ENCODE measurements at regions not wholly inside any gene's neighbourhood (a gene's known extent, or its start where the extent isn't known, plus 50 kb on each side); places are given as distances from the start of the nearest gene placed in this dataset.

DNA sequence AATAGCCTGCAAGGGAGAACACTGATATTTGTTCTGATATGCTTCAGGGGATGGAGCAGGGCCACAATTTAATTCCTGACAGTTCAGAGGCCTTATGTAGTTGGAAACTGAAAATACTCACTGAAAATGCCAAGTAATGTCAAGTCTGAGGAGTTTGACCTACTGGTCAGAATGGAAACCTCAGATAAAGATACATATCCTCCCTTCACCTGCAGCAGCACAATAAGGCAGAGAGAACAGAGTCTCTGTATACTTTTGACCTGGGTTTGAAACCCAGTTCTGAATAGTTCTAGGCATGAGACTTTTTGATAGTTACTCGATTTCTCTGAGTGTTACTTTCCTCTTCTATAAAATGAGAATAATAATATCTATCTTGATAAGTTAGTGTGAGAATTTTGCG lies 65.8 kb upstream of the TRPC5 start:
- no peak overlapping the region for H3K27ac ChIP-seq (replicated peaks in 1 of 4)
- H3K27me3 ChIP-seq, result no peaks in the 10 kb centered on the region
- 79% methylated on average over 2 of the region's 2 CpGs for WGBS
- DNase-seq (ENCODE audit: extremely low spot score), result no peak
- no peak overlapping the region for H3K4me3 ChIP-seq
- no peaks in the 10 kb centered on the region for H3K4me1 ChIP-seq
- intact Hi-C loops (cut with DNase I), result no loop called here
- TF ChIP-seq, protein P1, sequence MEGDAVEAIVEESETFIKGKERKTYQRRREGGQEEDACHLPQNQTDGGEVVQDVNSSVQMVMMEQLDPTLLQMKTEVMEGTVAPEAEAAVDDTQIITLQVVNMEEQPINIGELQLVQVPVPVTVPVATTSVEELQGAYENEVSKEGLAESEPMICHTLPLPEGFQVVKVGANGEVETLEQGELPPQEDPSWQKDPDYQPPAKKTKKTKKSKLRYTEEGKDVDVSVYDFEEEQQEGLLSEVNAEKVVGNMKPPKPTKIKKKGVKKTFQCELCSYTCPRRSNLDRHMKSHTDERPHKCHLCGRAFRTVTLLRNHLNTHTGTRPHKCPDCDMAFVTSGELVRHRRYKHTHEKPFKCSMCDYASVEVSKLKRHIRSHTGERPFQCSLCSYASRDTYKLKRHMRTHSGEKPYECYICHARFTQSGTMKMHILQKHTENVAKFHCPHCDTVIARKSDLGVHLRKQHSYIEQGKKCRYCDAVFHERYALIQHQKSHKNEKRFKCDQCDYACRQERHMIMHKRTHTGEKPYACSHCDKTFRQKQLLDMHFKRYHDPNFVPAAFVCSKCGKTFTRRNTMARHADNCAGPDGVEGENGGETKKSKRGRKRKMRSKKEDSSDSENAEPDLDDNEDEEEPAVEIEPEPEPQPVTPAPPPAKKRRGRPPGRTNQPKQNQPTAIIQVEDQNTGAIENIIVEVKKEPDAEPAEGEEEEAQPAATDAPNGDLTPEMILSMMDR (IDR thresholded peaks at IDR 0.05), result no peak
- TF ChIP-seq POLR2AphosphoS5 (IDR thresholded peaks at IDR 0.05), result no peak
- H3K9me3 ChIP-seq, result no peaks in the 10 kb centered on the region
- H3K36me3 ChIP-seq, result no peaks in the 10 kb centered on the region

DNA sequence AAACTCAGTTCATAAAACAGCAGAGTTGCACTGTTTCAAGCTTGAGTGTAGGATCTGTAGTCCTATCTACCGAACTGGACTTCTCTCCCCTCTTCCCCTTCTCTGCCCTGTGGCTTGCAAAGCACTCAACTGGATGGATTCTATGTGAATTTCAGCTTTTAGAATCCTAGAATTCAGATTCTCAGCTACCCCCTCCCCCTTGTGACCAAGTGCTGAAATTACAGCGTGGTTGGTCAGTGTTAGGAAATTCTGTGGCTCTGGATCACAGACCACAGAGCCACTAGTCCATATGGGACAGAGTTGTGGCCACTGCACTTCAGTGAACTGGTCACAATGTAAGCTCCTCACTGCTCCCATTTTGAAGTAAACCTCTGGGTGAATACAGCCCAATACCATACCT lies 64.6 kb upstream of the TRPC5 start:
- no peak for TF ChIP-seq EP300 (IDR thresholded peaks at IDR 0.05)
- TF ChIP-seq, protein P1 (IDR thresholded peaks at IDR 0.05), result peak in 2 of 3 experiments; percentile 22 to 24
- Histone ChIP-seq H3K27ac (replicated peaks in 1 of 4) (no peak overlapping the region), H3K36me3 (no peaks in the 10 kb centered on the region), H3K27me3 (no peaks in the 10 kb centered on the region), H3K4me1 (no peaks in the 10 kb centered on the region), H3K9me3 (no peaks in the 10 kb centered on the region), H3K4me3 (no peak overlapping the region)
- 36% methylated on average over 2 of the region's 2 CpGs for WGBS
- intact Hi-C loops (cut with DNase I), result no loop called here
- no peak for DNase-seq (ENCODE audit: extremely low spot score)

DNA sequence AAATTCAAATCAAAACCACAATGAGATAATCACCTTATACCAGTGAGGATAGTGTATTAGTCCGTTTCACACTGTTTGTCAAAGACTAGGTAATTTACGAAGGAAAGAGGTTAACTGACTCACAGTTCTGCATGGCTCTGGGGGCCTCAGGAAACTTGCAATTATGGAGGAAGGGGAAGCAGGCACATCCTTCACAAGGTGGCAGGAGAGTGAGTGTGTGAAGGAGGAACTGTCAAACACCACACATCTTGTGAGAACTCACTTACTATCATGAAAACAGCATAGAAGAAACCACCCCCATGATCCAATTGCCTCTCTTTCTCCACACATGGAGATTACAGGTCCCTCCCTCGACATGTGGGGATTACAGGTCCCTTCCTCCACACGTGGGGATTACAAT lies 54.7 kb upstream of the TRPC5 start:
- Histone ChIP-seq H3K36me3 (no peaks in the 10 kb centered on the region), H3K4me3 (no peak overlapping the region), H3K27me3 (no peaks in the 10 kb centered on the region), H3K27ac (replicated peaks in 1 of 4) (no peak overlapping the region), H3K9me3 (no peaks in the 10 kb centered on the region), H3K4me1 (no peaks in the 10 kb centered on the region)
- intact Hi-C loops (cut with DNase I), result no loop called here
- 37% methylated on average over 4 of the region's 4 CpGs for WGBS
- no peak for TF ChIP-seq EP300 (IDR thresholded peaks at IDR 0.05)
- no peak for TF ChIP-seq POLR2AphosphoS5 (IDR thresholded peaks at IDR 0.05)
- TF ChIP-seq, protein P1 (IDR thresholded peaks at IDR 0.05), result no peak
- no peak for DNase-seq (ENCODE audit: extremely low spot score)

Data from esophagus muscularis mucosa (tissue), 4 donors.